Liver (tissue), 8 donors: ENCODE measurements at regions not wholly inside any gene's neighbourhood (a gene's known extent, or its start where the extent isn't known, plus 50 kb on each side); places are given as distances from the start of the nearest gene placed in this dataset.
A peak's percentile ranks its signal among the peaks of the same experiment; 100 is the strongest.

Source experiments
- DNase-seq: peaks from one replicate; pipeline ENCODE4 v3.0.0-alpha.2; 2017; ENCODE audit warnings: low spot score
- H3K27ac ChIP-seq, 2 donors: one replicate each; pipeline ENCODE4 v1.7.0; 2013; ENCODE audit warnings: inconsistent platforms in 2 of 2, low read length in 2 of 2, control low read depth in 1 of 2, low read depth in 1 of 2, mild to moderate bottlenecking in 1 of 2
- H3K27me3 ChIP-seq, 4 donors: one replicate each; pipeline versions ENCODE4 v1.6.1 to v1.7.0; 2013; ENCODE audit warnings: low read length in 3 of 4, inconsistent platforms in 1 of 4, mild to moderate bottlenecking in 1 of 4, moderate library complexity in 1 of 4; ENCODE audit not compliant: control insufficient read depth in 4 of 4, insufficient read depth in 4 of 4
- H3K36me3 ChIP-seq, 4 donors: one replicate each; pipeline versions ENCODE4 v1.6.1 to v1.7.0; 2013; ENCODE audit warnings: low read length in 3 of 4, mild to moderate bottlenecking in 3 of 4, low read depth in 1 of 4, moderate library complexity in 1 of 4; ENCODE audit not compliant: control insufficient read depth in 4 of 4, insufficient read depth in 3 of 4
- H3K4me1 ChIP-seq, 4 donors: one replicate each; pipeline versions ENCODE4 v1.6.1 to v1.7.0; 2013; ENCODE audit warnings: low read length in 3 of 4, mild to moderate bottlenecking in 3 of 4, moderate library complexity in 1 of 4; ENCODE audit not compliant: control insufficient read depth in 4 of 4, insufficient read depth in 4 of 4
- H3K4me3 ChIP-seq, 3 donors: one replicate each; pipeline versions ENCODE4 v1.6.1 to v1.7.0; 2013; ENCODE audit warnings: low read length in 3 of 3, control low read depth in 1 of 3, low read depth in 1 of 3, mild to moderate bottlenecking in 1 of 3
- H3K9ac ChIP-seq, 2 donors: one replicate each; pipeline ENCODE4 v1.7.0; 2013; ENCODE audit warnings: low read length in 2 of 2, mild to moderate bottlenecking in 2 of 2, moderate library complexity in 2 of 2, control low read depth in 1 of 2, low read depth in 1 of 2
- H3K9me3 ChIP-seq, 4 donors: one replicate each; pipeline versions ENCODE4 v1.6.1 to v1.7.0; 2013; ENCODE audit warnings: low read length in 3 of 4; ENCODE audit not compliant: control insufficient read depth in 4 of 4
- CTCF ChIP-seq: fragments of 150-350 bp; IDR thresholded peaks from 2 replicates; pipeline ENCODE4 v1.5.1; 2017; ENCODE audit warnings: improper control_type of control experiment, low read depth, low read length; ENCODE audit not compliant: missing input control
- FOXA2 ChIP-seq: IDR thresholded peaks from 2 replicates; pipeline ENCODE4 v1.6.1; 2016; ENCODE audit warnings: antibody characterized with exemption
- GABPA ChIP-seq, 2 donors: IDR thresholded peaks in 1 of 2; conservative IDR thresholded peaks in 1 of 2; 2 replicates each; pipeline ENCODE4 v1.6.1; 2016; ENCODE audit warnings: antibody characterized with exemption in 2 of 2, mild to moderate bottlenecking in 1 of 2, moderate library complexity in 1 of 2
- JUND ChIP-seq, 2 donors: IDR thresholded peaks; 2 replicates each; pipeline ENCODE4 v1.6.1; 2016; ENCODE audit warnings: antibody characterized with exemption in 2 of 2
- NR2F2 ChIP-seq: IDR thresholded peaks from 2 replicates; pipeline ENCODE4 v1.6.1; 2016; ENCODE audit warnings: antibody characterized with exemption
- RAD21 ChIP-seq, 2 donors: IDR thresholded peaks; 2 replicates each; pipeline ENCODE4 v1.6.1; 2016; ENCODE audit warnings: antibody characterized with exemption in 2 of 2, mild to moderate bottlenecking in 2 of 2
- REST ChIP-seq: IDR thresholded peaks from 2 replicates; pipeline ENCODE4 v1.6.1; 2016; ENCODE audit warnings: antibody characterized with exemption, mild to moderate bottlenecking
- RXRA ChIP-seq, 2 donors: IDR thresholded peaks; 2 replicates each; pipeline ENCODE4 v1.6.1; 2017 to 2018; ENCODE audit warnings: antibody characterized with exemption in 2 of 2, mild to moderate bottlenecking in 1 of 2
- SP1 ChIP-seq: IDR thresholded peaks from 2 replicates; pipeline ENCODE4 v1.6.1; 2018; ENCODE audit warnings: antibody characterized with exemption, mild to moderate bottlenecking
- YY1 ChIP-seq: IDR thresholded peaks from 2 replicates; pipeline ENCODE4 v1.6.1; 2016; ENCODE audit warnings: antibody characterized with exemption, mild to moderate bottlenecking
- WGBS: extraction: QIAGEN DNeasy Blood & Tissue Kit; methylation state at CpG from one replicate; pipeline ENCODE4 v1.1.7; 2013; 5-methylcytosine and 5-hydroxymethylcytosine counted together
- TF ChIP-seq, protein P1 (sequence below): IDR thresholded peaks from 2 replicates; pipeline ENCODE4 v1.6.1; 2016; ENCODE audit warnings: antibody characterized with exemption
- donor health status: healthy.
- donor health status: healthy.
- donor health status: healthy.
- donor health status: healthy.
- donor health status: healthy.

DNA sequence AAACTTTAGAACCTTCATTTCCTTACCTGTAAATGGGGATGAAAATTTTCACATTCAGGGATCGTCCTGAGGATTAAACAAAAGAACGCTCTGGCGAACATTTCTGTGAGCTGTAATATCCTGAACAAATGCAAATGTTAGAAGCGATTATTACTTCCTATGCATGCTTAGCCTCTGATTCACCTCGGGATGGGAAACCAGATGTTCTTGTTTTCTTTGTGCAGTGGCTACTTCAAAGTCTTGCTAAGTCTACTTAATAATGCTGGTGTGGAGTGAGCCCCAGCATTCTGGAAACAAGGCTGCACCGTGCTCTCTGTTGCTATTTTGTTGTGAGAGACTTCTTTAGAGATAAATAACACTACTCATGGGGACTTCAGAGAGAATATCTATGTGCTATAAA is 119.1 kb upstream of the PELI1 start:
- Histone ChIP-seq H3K4me3 (no peak overlapping the region), H3K9ac (no peak overlapping the region), H3K27me3 (no peaks in the 10 kb centered on the region), H3K36me3 (no peaks in the 10 kb centered on the region), H3K4me1 (peaks cover 0 to 10% (median 8%) of the 10 kb centered on the region in 4 donors), H3K9me3 (no peaks in the 10 kb centered on the region), H3K27ac (no peak overlapping the region)
- no peak for DNase-seq
- WGBS, result 75% methylated on average over 6 of the region's 6 CpGs
- TF ChIP-seq FOXA2, result no peak
- peak; percentile 20 for TF ChIP-seq SP1
- TF ChIP-seq YY1, result no peak
- TF ChIP-seq JUND (IDR thresholded peaks at IDR 0.05), result no peak

GRCh38 chr2:64267699-64268098 is 123.5 kb upstream of the PELI1 start:
- Histone ChIP-seq H3K36me3 (no peaks in the 10 kb centered on the region), H3K4me3 (no peak overlapping the region), H3K27ac (no peak overlapping the region), H3K4me1 (peaks cover 0 to 2% (median 2%) of the 10 kb centered on the region in 4 donors), H3K9me3 (peaks cover 0 to 3% (median 0%) of the 10 kb centered on the region in 4 donors), H3K9ac (no peak overlapping the region), H3K27me3 (no peaks in the 10 kb centered on the region)
- DNase-seq, result no peak
- TF ChIP-seq RXRA (IDR thresholded peaks at IDR 0.05), result peak in 1 of 2 donors; percentile 5
- TF ChIP-seq, protein P1, sequence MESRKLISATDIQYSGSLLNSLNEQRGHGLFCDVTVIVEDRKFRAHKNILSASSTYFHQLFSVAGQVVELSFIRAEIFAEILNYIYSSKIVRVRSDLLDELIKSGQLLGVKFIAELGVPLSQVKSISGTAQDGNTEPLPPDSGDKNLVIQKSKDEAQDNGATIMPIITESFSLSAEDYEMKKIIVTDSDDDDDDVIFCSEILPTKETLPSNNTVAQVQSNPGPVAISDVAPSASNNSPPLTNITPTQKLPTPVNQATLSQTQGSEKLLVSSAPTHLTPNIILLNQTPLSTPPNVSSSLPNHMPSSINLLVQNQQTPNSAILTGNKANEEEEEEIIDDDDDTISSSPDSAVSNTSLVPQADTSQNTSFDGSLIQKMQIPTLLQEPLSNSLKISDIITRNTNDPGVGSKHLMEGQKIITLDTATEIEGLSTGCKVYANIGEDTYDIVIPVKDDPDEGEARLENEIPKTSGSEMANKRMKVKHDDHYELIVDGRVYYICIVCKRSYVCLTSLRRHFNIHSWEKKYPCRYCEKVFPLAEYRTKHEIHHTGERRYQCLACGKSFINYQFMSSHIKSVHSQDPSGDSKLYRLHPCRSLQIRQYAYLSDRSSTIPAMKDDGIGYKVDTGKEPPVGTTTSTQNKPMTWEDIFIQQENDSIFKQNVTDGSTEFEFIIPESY, result no peak
- 76% methylated on average over 1 of the region's 1 CpG for WGBS

GRCh38 chr2:64268330-64269048 is 124.3 kb upstream of the PELI1 start:
- 78% methylated on average over 9 of the region's 9 CpGs for WGBS
- H3K27me3 ChIP-seq, result no peaks in the 10 kb centered on the region
- H3K27ac ChIP-seq, result no peak overlapping the region
- no peak for DNase-seq
- no peak overlapping the region for H3K4me3 ChIP-seq
- H3K9ac ChIP-seq, result no peak overlapping the region
- peaks cover 0 to 3% (median 0%) of the 10 kb centered on the region in 4 donors for H3K9me3 ChIP-seq
- peaks cover 0 to 10% (median 9%) of the 10 kb centered on the region in 4 donors for H3K4me1 ChIP-seq
- H3K36me3 ChIP-seq, result no peaks in the 10 kb centered on the region
- no peak for TF ChIP-seq SP1

DNA sequence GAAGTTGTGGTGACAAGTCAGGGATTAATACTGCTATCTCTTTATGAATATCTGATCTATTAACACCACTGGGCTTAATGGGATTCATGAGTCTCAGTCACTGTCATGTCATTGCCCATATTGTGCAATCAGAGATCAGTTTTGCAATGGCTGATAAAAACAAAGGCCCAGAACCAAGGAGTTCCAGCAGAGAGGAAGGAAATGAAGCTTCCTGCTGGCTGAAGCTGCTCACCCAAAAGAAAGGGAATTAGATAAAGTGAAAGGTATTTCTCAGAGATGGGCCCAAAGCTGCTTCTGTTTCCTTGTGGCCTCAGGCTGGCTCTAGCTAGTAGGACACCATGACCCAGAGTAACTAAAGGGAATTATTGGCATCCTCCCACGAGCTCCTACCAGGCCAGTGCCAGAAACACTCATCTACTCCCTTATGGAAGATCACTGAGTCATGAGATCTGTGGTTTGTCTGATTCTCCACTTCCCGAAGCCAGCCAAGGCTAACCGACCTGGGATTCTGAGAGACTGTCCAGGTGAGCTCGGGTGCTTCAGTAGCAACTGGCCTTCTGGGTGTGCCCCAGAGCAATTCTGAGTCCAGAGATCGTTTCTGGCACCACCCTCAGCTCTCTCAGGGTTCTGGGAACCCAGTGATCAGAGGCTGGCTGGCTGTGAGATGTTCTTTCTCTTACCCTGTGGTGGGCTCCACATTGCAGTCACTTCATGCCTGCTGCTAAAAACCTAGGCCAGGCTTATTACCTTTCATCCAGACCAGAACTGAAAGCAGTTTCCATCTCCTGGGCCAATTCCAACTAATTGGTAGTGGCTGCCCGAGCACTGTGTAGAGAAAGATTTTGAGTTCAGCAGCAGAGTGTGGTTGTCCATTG is 129.5 kb upstream of the PELI1 start:
- Histone ChIP-seq H3K9me3 (peaks cover 0 to 3% (median 0%) of the 10 kb centered on the region in 4 donors), H3K36me3 (no peaks in the 10 kb centered on the region), H3K4me1 (peaks cover 5 to 18% (median 14%) of the 10 kb centered on the region in 4 donors), H3K9ac (no peak overlapping the region), H3K4me3 (no peak overlapping the region), H3K27ac (peak overlapping the region; percentile 70 to 74), H3K27me3 (no peaks in the 10 kb centered on the region)
- WGBS, result 54% methylated on average over 6 of the region's 6 CpGs
- no peak for DNase-seq
- TF ChIP-seq REST (no peak), RAD21 (IDR thresholded peaks at IDR 0.05) (peak; percentile 53 to 69), SP1 (no peak), CTCF (no peak), GABPA (IDR thresholded peaks at IDR 0.05 in 1 of 2, conservative IDR thresholded peaks at IDR 0.05 in 1 of 2) (no peak), NR2F2 (peak; percentile 69), YY1 (peak; percentile 88), FOXA2 (no peak)
